Lower leg skin (tissue), 3 donors: ENCODE measurements at regions not wholly inside any gene's neighbourhood (a gene's known extent, or its start where the extent isn't known, plus 50 kb on each side); places are given as distances from the start of the nearest gene placed in this dataset.

Experiments used
- POLR2A ChIP-seq, 2 donors: fragments of 450-650 bp; IDR thresholded peaks; one replicate each; pipeline ENCODE4 v1.6.1; 2016 to 2017; ENCODE audit warnings: antibody characterized with exemption in 2 of 2, mild to moderate bottlenecking in 1 of 2, moderate library complexity in 1 of 2
- TF ChIP-seq, protein P1 (sequence below), 3 donors: fragments of 450-650 bp; IDR thresholded peaks; one replicate each; pipeline ENCODE4 v1.5.1; 2016; ENCODE audit warnings: antibody characterized with exemption in 3 of 3, mild to moderate bottlenecking in 3 of 3, moderate library complexity in 2 of 3

DNA sequence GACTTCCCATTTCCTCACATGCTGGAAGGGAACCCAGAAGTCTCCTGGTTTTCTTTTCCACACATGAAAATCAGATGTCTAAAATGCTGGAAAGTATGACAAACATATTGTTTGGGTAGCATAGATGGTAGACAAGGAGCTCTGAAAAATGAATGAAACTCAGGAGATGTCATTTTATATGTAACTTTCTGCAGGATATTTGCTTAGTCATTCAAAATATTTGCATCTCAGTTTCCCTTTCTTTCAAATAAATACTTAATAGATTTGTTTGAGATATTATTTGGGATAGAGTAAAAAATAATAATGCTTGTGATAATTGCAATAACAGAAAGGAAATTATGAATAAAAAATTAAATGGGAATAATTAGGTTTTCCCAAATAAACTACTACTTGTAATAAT, 298.9 kb upstream of the ADARB2 start:
- TF ChIP-seq, protein P1, sequence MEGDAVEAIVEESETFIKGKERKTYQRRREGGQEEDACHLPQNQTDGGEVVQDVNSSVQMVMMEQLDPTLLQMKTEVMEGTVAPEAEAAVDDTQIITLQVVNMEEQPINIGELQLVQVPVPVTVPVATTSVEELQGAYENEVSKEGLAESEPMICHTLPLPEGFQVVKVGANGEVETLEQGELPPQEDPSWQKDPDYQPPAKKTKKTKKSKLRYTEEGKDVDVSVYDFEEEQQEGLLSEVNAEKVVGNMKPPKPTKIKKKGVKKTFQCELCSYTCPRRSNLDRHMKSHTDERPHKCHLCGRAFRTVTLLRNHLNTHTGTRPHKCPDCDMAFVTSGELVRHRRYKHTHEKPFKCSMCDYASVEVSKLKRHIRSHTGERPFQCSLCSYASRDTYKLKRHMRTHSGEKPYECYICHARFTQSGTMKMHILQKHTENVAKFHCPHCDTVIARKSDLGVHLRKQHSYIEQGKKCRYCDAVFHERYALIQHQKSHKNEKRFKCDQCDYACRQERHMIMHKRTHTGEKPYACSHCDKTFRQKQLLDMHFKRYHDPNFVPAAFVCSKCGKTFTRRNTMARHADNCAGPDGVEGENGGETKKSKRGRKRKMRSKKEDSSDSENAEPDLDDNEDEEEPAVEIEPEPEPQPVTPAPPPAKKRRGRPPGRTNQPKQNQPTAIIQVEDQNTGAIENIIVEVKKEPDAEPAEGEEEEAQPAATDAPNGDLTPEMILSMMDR (IDR thresholded peaks at IDR 0.05) = no peak
- no peak for TF ChIP-seq POLR2A (IDR thresholded peaks at IDR 0.05)
